H1 (cell line): ENCODE measurements at regions not wholly inside any gene's neighbourhood (a gene's known extent, or its start where the extent isn't known, plus 50 kb on each side); places are given as distances from the start of the nearest gene placed in this dataset.

Experiments
- CTCF ChIA-PET: fragments of 300-600 bp; sonication (Branson Sonifier 250); formaldehyde crosslinking; loops from one replicate; lab custom pipeline; 2021; ENCODE audit not compliant: partially characterized antibody; lab: Charles Lee
- POLR2A ChIA-PET: fragments of 300-600 bp; sonication (Branson Sonifier 250); formaldehyde crosslinking; loops from one replicate; lab custom pipeline; 2021; ENCODE audit warnings: inconsistent platforms; ENCODE audit not compliant: partially characterized antibody; lab: Charles Lee
- DNase-seq, 2 experiments: peaks; one replicate each; pipeline versions ENCODE4 v3.0.0 to v3.0.0-alpha.2; 2010 to 2022; ENCODE audit warnings: low spot score in 2 of 2, low read depth in 1 of 2, mixed read lengths in 1 of 2
- FAIRE-seq: peaks from 2 replicates; lab custom pipeline; 2011; peaks lifted over from hg19 to GRCh38; lab: Jason Lieb, UNC
- H2AFZ ChIP-seq: 2 replicates; pipeline ENCODE4 v1.8.1; 2012; ENCODE audit warnings: low read length, inconsistent platforms
- H2AK5ac ChIP-seq: 2 replicates; pipeline ENCODE4 v1.6.1; 2013; ENCODE audit warnings: low read depth, low read length
- H2BK120ac ChIP-seq: replicated peaks from 2 replicates; pipeline ENCODE3; 2013; ENCODE audit warnings: low read depth, low read length, inconsistent platforms
- H2BK12ac ChIP-seq: 2 replicates; pipeline ENCODE4 v1.6.1; 2013; ENCODE audit warnings: low read depth, low read length
- H2BK15ac ChIP-seq: 2 replicates; pipeline ENCODE4 v1.6.1; 2013; ENCODE audit warnings: low read length
- H2BK20ac ChIP-seq: 2 replicates; pipeline ENCODE4 v1.6.1; 2013; ENCODE audit warnings: low read length
- H2BK5ac ChIP-seq: 2 replicates; pipeline ENCODE4 v1.6.1; 2013; ENCODE audit warnings: low read depth, low read length
- H3K14ac ChIP-seq: 2 replicates; pipeline ENCODE4 v1.6.1; 2013; ENCODE audit warnings: inconsistent platforms; ENCODE audit not compliant: insufficient read length
- H3K18ac ChIP-seq: 2 replicates; pipeline ENCODE4 v1.6.1; 2013; ENCODE audit warnings: low read length; ENCODE audit errors: extremely low read depth
- H3K23ac ChIP-seq: 2 replicates; pipeline ENCODE4 v1.6.1; 2013; ENCODE audit warnings: inconsistent platforms; ENCODE audit not compliant: insufficient read length
- H3K23me2 ChIP-seq: 2 replicates; pipeline ENCODE4 v1.6.1; 2013; ENCODE audit warnings: low read depth, low read length
- H3K27ac ChIP-seq: 2 replicates; pipeline ENCODE4 v1.6.1; 2011; ENCODE audit warnings: low read depth, low read length, inconsistent platforms
- H3K27me3 ChIP-seq, 4 experiments: replicated peaks in 1 of 4; 1 replicate in 1 of 4; 2 replicates in 3 of 4; pipeline versions ENCODE4 v1.6.1 to v1.8.1; 2011 to 2013; ENCODE audit warnings: low read length in 3 of 4, mild to moderate bottlenecking in 3 of 4, inconsistent platforms in 2 of 4, mixed read lengths in 2 of 4, moderate library complexity in 1 of 4; ENCODE audit not compliant: control insufficient read depth in 3 of 4, insufficient read depth in 3 of 4; ENCODE audit errors: extremely low read depth in 1 of 4
- H3K36me3 ChIP-seq, 4 experiments: 2 replicates each; pipeline versions ENCODE4 v1.6.1 to v1.8.1; 2011 to 2013; ENCODE audit warnings: mild to moderate bottlenecking in 4 of 4, low read length in 3 of 4, moderate library complexity in 2 of 4, control low read depth in 1 of 4, inconsistent platforms in 1 of 4; ENCODE audit not compliant: insufficient read depth in 4 of 4, control insufficient read depth in 2 of 4
- H3K4ac ChIP-seq: replicated peaks from 2 replicates; pipeline ENCODE3; 2013; ENCODE audit warnings: low read length, low read depth, mixed read lengths, inconsistent platforms; ENCODE audit not compliant: insufficient read length
- H3K4me1 ChIP-seq, 4 experiments: replicated peaks in 1 of 4; 1 replicate in 1 of 4; 2 replicates in 3 of 4; pipeline versions ENCODE4 v1.6.1 to v1.8.1; 2011 to 2013; ENCODE audit warnings: low read length in 3 of 4, inconsistent platforms in 2 of 4, mixed read lengths in 1 of 4; ENCODE audit not compliant: insufficient read depth in 4 of 4, control insufficient read depth in 3 of 4
- H3K4me2 ChIP-seq, 2 experiments: 2 replicates each; pipeline versions ENCODE4 v1.6.1 to v1.8.1; 2011 to 2013; ENCODE audit warnings: low read depth in 2 of 2, low read length in 2 of 2, control low read depth in 1 of 2, inconsistent platforms in 1 of 2, mild to moderate bottlenecking in 1 of 2; ENCODE audit not compliant: insufficient read depth in 1 of 2
- H3K4me3 ChIP-seq, 4 experiments: fragments of 200-600, 300-600 bp in 1 of 4; sonication (generic), shearing (Covaris generic), sonication (Bioruptor Twin) in 1 of 4; 2 replicates each; pipeline versions ENCODE4 v1.5.1 to v1.8.1; 2011 to 2016; ENCODE audit warnings: low read length in 4 of 4, low read depth in 3 of 4, control low read depth in 2 of 4, inconsistent platforms in 2 of 4, mild to moderate bottlenecking in 2 of 4, mixed read lengths in 1 of 4, moderate library complexity in 1 of 4; ENCODE audit not compliant: insufficient read depth in 2 of 4; ENCODE audit errors: extremely low read depth in 1 of 4
- H3K56ac ChIP-seq: replicated peaks from 2 replicates; pipeline ENCODE3; 2013; ENCODE audit warnings: low read depth, mild to moderate bottlenecking, mixed read lengths, low read length, inconsistent platforms; ENCODE audit not compliant: insufficient read length
- H3K79me1 ChIP-seq: 2 replicates; pipeline ENCODE4 v1.6.1; 2013; ENCODE audit warnings: low read depth, low read length, control low read depth
- H3K79me2 ChIP-seq, 2 experiments: 2 replicates each; pipeline versions ENCODE4 v1.6.1 to v1.8.1; 2012 to 2013; ENCODE audit warnings: low read length in 2 of 2, mild to moderate bottlenecking in 2 of 2, inconsistent platforms in 1 of 2; ENCODE audit not compliant: insufficient read depth in 2 of 2, control insufficient read depth in 1 of 2
- H3K9ac ChIP-seq, 4 experiments: replicated peaks in 1 of 4; 1 replicate in 1 of 4; 2 replicates in 3 of 4; pipeline versions ENCODE4 v1.6.1 to v1.8.1; 2011 to 2013; ENCODE audit warnings: low read depth in 3 of 4, low read length in 3 of 4, control low read depth in 2 of 4, mild to moderate bottlenecking in 2 of 4, moderate library complexity in 2 of 4, inconsistent platforms in 1 of 4; ENCODE audit errors: extremely low read depth in 1 of 4
- H3K9me3 ChIP-seq, 2 experiments: 2 replicates each; pipeline versions ENCODE4 v1.6.1 to v1.8.1; 2012 to 2013; ENCODE audit warnings: mild to moderate bottlenecking in 2 of 2, moderate library complexity in 2 of 2, control low read depth in 1 of 2, inconsistent platforms in 1 of 2, low read depth in 1 of 2, low read length in 1 of 2, mixed read lengths in 1 of 2; ENCODE audit not compliant: insufficient read depth in 2 of 2
- H4K20me1 ChIP-seq, 2 experiments: replicated peaks in 1 of 2; 2 replicates each; pipeline versions ENCODE3 to v1.8.1; 2011 to 2013; ENCODE audit warnings: inconsistent platforms in 2 of 2, low read length in 2 of 2, mild to moderate bottlenecking in 1 of 2; ENCODE audit not compliant: insufficient read depth in 2 of 2, control insufficient read depth in 1 of 2
- H4K5ac ChIP-seq: 2 replicates; pipeline ENCODE4 v1.6.1; 2013; ENCODE audit warnings: low read length, low read depth, mixed read lengths, inconsistent platforms; ENCODE audit not compliant: insufficient read length
- H4K8ac ChIP-seq: 2 replicates; pipeline ENCODE4 v1.8.0; 2013; ENCODE audit warnings: mild to moderate bottlenecking, moderate library complexity, low read length, inconsistent platforms; ENCODE audit not compliant: insufficient read depth; ENCODE audit errors: extremely low read depth
- H4K91ac ChIP-seq: replicated peaks from 2 replicates; pipeline ENCODE3; 2013; ENCODE audit warnings: low read length, mixed read lengths, inconsistent platforms; ENCODE audit not compliant: insufficient read length
- ATF2 ChIP-seq: IDR thresholded peaks from 2 replicates; pipeline ENCODE4 v1.6.1; 2012; ENCODE audit warnings: low read length, inconsistent platforms
- BRCA1 ChIP-seq: IDR thresholded peaks from 2 replicates; pipeline ENCODE4 v1.6.1; 2012; ENCODE audit warnings: low read depth, low read length, improper control_type of control experiment
- CHD1 ChIP-seq: IDR thresholded peaks from 2 replicates; pipeline ENCODE4 v1.6.1; 2012; ENCODE audit warnings: low read depth, low read length, improper control_type of control experiment
- CHD2 ChIP-seq: IDR thresholded peaks from 2 replicates; pipeline ENCODE4 v1.6.1; 2012; ENCODE audit warnings: low read length, improper control_type of control experiment
- ZNF274 ChIP-seq: IDR thresholded peaks from 2 replicates; pipeline ENCODE4 v1.7.0; 2012; ENCODE audit warnings: low read length, borderline replicate concordance; ENCODE audit errors: extremely low read depth
- WGBS, 2 experiments: shearing (Covaris generic) in 1 of 2; methylation state at CpG; one replicate each; pipeline versions ENCODE4 v1.1.6 to v1.1.7; 2013 to 2015; ENCODE audit warnings: low lambda C conversion rate in 2 of 2, mixed read lengths in 2 of 2, inconsistent platforms in 1 of 2, low coverage in 1 of 2, missing lambda C conversion rate in 1 of 2; ENCODE audit not compliant: insufficient replicate concordance in 2 of 2, insufficient coverage in 1 of 2, insufficient read length in 1 of 2; ENCODE audit errors: extremely low coverage in 1 of 2, missing lambda C conversion rate in 1 of 2; 5-methylcytosine and 5-hydroxymethylcytosine counted together

- no peaks in the 10 kb centered on the region for H4K20me1 ChIP-seq
- no peak for FAIRE-seq
- no peak overlapping the region for H3K9ac ChIP-seq
- H3K79me2 ChIP-seq = no peaks in the 10 kb centered on the region
- no peaks in the 10 kb centered on the region for H3K27me3 ChIP-seq
- H2BK5ac ChIP-seq = no peak overlapping the region
- no peak overlapping the region for H3K4ac ChIP-seq
- 95% methylated on average over 2 of the region's 2 CpGs; no CpG with 5 or more reads in 1 of the 2 experiments for whole genome bisulfite sequencing, 2 experiments
- no peak overlapping the region for H2BK120ac ChIP-seq
- H2BK20ac ChIP-seq = no peak overlapping the region
- CTCF ChIA-PET = no interaction called here
- no peak for TF ChIP-seq ZNF274
- no peak for TF ChIP-seq BRCA1
- TF ChIP-seq CHD1 = no peak
- no peak for TF ChIP-seq ATF2
- TF ChIP-seq CHD2 = no peak
- H3K9me3 ChIP-seq = no peaks in the 10 kb centered on the region
- H2BK15ac ChIP-seq = no peak overlapping the region
- no peak overlapping the region for H4K8ac ChIP-seq
- POLR2A ChIA-PET = no interaction called here
- H2AFZ ChIP-seq = no peak overlapping the region
- H3K36me3 ChIP-seq = no peaks in the 10 kb centered on the region
- no peak overlapping the region for H3K18ac ChIP-seq
- 0 out of 2 replicates have a peak, but pooled peaks cover 2% of the 10 kb centered on the region for H3K23me2 ChIP-seq
- H3K27ac ChIP-seq = no peak overlapping the region
- H3K14ac ChIP-seq = no peak overlapping the region
- DNase-seq = no peak
- H3K56ac ChIP-seq = no peak overlapping the region
- H3K23ac ChIP-seq = no peak overlapping the region
- H3K4me3 ChIP-seq = no peak overlapping the region
- no peak overlapping the region for H2BK12ac ChIP-seq
- H3K79me1 ChIP-seq = no peaks in the 10 kb centered on the region
- H3K4me1 ChIP-seq = no peaks in the 10 kb centered on the region
- H3K4me2 ChIP-seq = no peak overlapping the region
- no peak overlapping the region for H4K5ac ChIP-seq
- H4K91ac ChIP-seq = no peak overlapping the region
- no peak overlapping the region for H2AK5ac ChIP-seq
These were observed 328.2 kb downstream of the PID1 start for GRCh38 chr2:228942856-228943255.
